Sigmoid colon (tissue), 6 donors: ENCODE measurements at regions not wholly inside any gene's neighbourhood (a gene's known extent, or its start where the extent isn't known, plus 50 kb on each side); places are given as distances from the start of the nearest gene placed in this dataset.

Experiments
- DNase-seq: peaks from one replicate; pipeline ENCODE4 v3.0.0-alpha.2; 2019
- H3K27ac ChIP-seq, 4 donors: fragments of 200-600 bp; sonication (generic); one replicate each; pipeline ENCODE4 v1.5.1; 2016 to 2019; ENCODE audit warnings: mild to moderate bottlenecking in 1 of 4
- H3K27me3 ChIP-seq, 3 donors: fragments of 200-600 bp; sonication (generic); one replicate each; pipeline ENCODE4 v1.5.1; 2019; ENCODE audit warnings: mild to moderate bottlenecking in 1 of 3
- H3K36me3 ChIP-seq, 4 donors: fragments of 200-600 bp; sonication (generic); one replicate each; pipeline ENCODE4 v1.5.1; 2016 to 2019
- H3K4me1 ChIP-seq, 4 donors: fragments of 200-600 bp; sonication (generic); one replicate each; pipeline ENCODE4 v1.5.1; 2017 to 2019
- H3K4me3 ChIP-seq, 4 donors: fragments of 200-600 bp; sonication (generic); one replicate each; pipeline ENCODE4 v1.5.1; 2017 to 2019; ENCODE audit warnings: mild to moderate bottlenecking in 2 of 4, moderate library complexity in 1 of 4
- H3K9me3 ChIP-seq, 4 donors: fragments of 200-600 bp in 3 of 4; sonication (generic) in 3 of 4; one replicate each; pipeline versions ENCODE4 v1.5.1 to v1.6.1; 2013 to 2019
- CTCF ChIP-seq, 4 experiments: fragments of 450-650 bp in 3 of 4; fragments of 200-600 bp in 1 of 4; IDR thresholded peaks; one replicate each; pipeline ENCODE4 v1.5.1; 2016 to 2019; ENCODE audit warnings: antibody characterized with exemption in 4 of 4, mild to moderate bottlenecking in 3 of 4, moderate library complexity in 2 of 4
- EP300 ChIP-seq, 4 donors: sonication (generic); formaldehyde crosslinking; IDR thresholded peaks; one replicate each; pipeline ENCODE4 v1.6.1; 2017; ENCODE audit warnings: antibody characterized with exemption in 4 of 4
- POLR2A ChIP-seq, 2 donors: fragments of 450-650 bp; IDR thresholded peaks; one replicate each; pipeline ENCODE4 v1.6.1; 2016; ENCODE audit warnings: antibody characterized with exemption in 2 of 2, mild to moderate bottlenecking in 2 of 2, moderate library complexity in 2 of 2
- POLR2AphosphoS5 ChIP-seq, 4 donors: sonication (generic); formaldehyde crosslinking; IDR thresholded peaks; one replicate each; pipeline ENCODE4 v1.6.1; 2017; ENCODE audit warnings: antibody characterized with exemption in 4 of 4
- WGBS, 2 donors: extraction: QIAGEN DNeasy Blood & Tissue Kit; methylation state at CpG; one replicate each; pipeline ENCODE4 v1.1.7; 2013; 5-methylcytosine and 5-hydroxymethylcytosine counted together
- intact Hi-C: fragments of 100-400 bp; cut with DNase I; formaldehyde crosslinking; loops from one replicate; pipeline ENCODE4 v1.15.1; 2023
- donor health status: healthy with polysubstance abuse.
- donor health status: healthy.

DNA sequence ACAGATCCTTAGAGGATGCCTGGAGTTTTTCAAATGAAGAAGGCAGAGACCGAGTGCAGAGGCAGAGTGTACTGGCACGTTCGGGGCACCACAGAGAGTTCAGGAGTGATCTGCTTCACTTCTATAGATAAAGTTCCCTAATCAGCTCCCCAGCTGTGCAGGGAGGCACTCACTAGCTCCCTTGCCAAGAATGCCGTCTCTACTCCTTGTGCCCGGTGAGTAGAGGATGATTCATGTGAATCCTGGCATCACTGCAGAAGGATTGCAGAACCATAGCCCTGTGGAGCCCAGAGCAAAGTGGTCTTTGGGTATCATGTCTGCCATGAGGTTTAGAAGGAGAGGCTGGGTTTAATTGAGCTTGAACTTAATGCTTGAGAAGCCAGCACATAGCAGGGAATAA, 510.1 kb upstream of the RAB6C start:
- WGBS, 2 donors = 71 to 74% methylated on average over 5 of the region's 5 CpGs
- peaks cover 0 to 4% (median 0%) of the 10 kb centered on the region in 4 donors for H3K4me1 ChIP-seq
- no peak overlapping the region for H3K27ac ChIP-seq
- intact Hi-C loops = no loop called here
- no peaks in the 10 kb centered on the region for H3K9me3 ChIP-seq
- no peak for TF ChIP-seq EP300 (IDR thresholded peaks at IDR 0.05)
- no peak for TF ChIP-seq POLR2AphosphoS5 (IDR thresholded peaks at IDR 0.05)
- TF ChIP-seq POLR2A (IDR thresholded peaks at IDR 0.05) = no peak
- no peak for TF ChIP-seq CTCF (IDR thresholded peaks at IDR 0.05)
- no peak overlapping the region for H3K4me3 ChIP-seq
- no peaks in the 10 kb centered on the region for H3K27me3 ChIP-seq
- no peaks in the 10 kb centered on the region for H3K36me3 ChIP-seq
- no peak for DNase-seq

- no peaks in the 10 kb centered on the region for H3K9me3 ChIP-seq
- no peak for DNase-seq
- intact Hi-C loops = no loop called here
- 82 to 83% methylated on average over 5 of the region's 5 CpGs for WGBS, 2 donors
- no peaks in the 10 kb centered on the region for H3K36me3 ChIP-seq
- H3K27me3 ChIP-seq = no peaks in the 10 kb centered on the region
- no peak overlapping the region for H3K27ac ChIP-seq
- H3K4me3 ChIP-seq = no peak overlapping the region
- peaks cover 0 to 4% (median 0%) of the 10 kb centered on the region in 4 donors for H3K4me1 ChIP-seq
- TF ChIP-seq POLR2AphosphoS5 (IDR thresholded peaks at IDR 0.05) = no peak
- TF ChIP-seq CTCF (IDR thresholded peaks at IDR 0.05) = no peak
- TF ChIP-seq POLR2A (IDR thresholded peaks at IDR 0.05) = no peak
Measured at GRCh38 chr2:129469871-129470270, 509.6 kb upstream of the RAB6C start.

DNA sequence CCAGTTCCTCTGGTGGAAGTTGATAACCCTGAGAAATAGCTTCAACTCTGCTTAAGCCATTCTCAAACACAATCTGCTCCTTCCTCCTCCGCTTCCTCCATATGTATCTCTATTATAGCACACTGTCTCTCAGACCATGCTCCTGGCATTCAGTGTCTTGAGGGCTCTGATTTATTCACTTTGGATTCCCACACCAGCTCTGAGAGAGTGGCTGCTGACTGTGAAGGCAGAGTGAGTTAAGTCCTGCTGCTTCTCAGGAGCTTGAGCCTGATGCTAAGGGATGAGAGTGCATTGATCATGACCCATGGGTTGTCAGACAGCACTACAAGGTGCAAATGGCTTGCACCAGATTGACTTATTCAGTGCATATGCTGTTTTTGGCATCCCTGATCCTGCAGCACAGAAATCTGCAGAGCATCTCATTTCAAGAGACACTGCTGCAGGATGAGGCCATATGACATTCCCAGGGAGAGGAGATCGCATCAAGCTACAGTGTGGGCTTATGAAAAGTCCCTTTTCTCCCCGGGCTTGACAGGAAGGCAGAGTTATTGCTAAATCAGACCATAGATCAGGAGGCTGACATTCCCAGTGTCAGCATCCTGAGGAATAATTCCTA, 500.5 kb upstream of the RAB6C start:
- TF ChIP-seq POLR2AphosphoS5 (IDR thresholded peaks at IDR 0.05) (no peak), EP300 (IDR thresholded peaks at IDR 0.05) (no peak), CTCF (IDR thresholded peaks at IDR 0.05) (no peak), POLR2A (IDR thresholded peaks at IDR 0.05) (no peak)
- no peaks in the 10 kb centered on the region for H3K36me3 ChIP-seq
- no peak overlapping the region for H3K27ac ChIP-seq
- intact Hi-C loops = no loop called here
- no peaks in the 10 kb centered on the region for H3K9me3 ChIP-seq
- WGBS, 2 donors = 74 to 77% methylated on average over 3 of the region's 3 CpGs
- DNase-seq = no peak
- H3K4me3 ChIP-seq = no peak overlapping the region
- H3K4me1 ChIP-seq = no peaks in the 10 kb centered on the region
- H3K27me3 ChIP-seq = no peaks in the 10 kb centered on the region

- Histone ChIP-seq H3K4me1 (no peaks in the 10 kb centered on the region), H3K27me3 (no peaks in the 10 kb centered on the region), H3K9me3 (no peaks in the 10 kb centered on the region), H3K36me3 (no peaks in the 10 kb centered on the region), H3K4me3 (no peak overlapping the region), H3K27ac (no peak overlapping the region)
- intact Hi-C loops = no loop called here
- no peak for DNase-seq
- TF ChIP-seq POLR2AphosphoS5 (IDR thresholded peaks at IDR 0.05) = no peak
- TF ChIP-seq CTCF (IDR thresholded peaks at IDR 0.05) = no peak
- no peak for TF ChIP-seq EP300 (IDR thresholded peaks at IDR 0.05)
- TF ChIP-seq POLR2A (IDR thresholded peaks at IDR 0.05) = no peak
- WGBS, 2 donors = 77 to 78% methylated on average over 7 of the region's 7 CpGs
Measured at GRCh38 chr2:129479892-129480291, 499.6 kb upstream of the RAB6C start.

GRCh38 chr2:129480790-129481189, 498.7 kb upstream of the RAB6C start:
- Histone ChIP-seq H3K27me3 (no peaks in the 10 kb centered on the region), H3K27ac (no peak overlapping the region), H3K4me3 (no peak overlapping the region), H3K9me3 (no peaks in the 10 kb centered on the region), H3K4me1 (no peaks in the 10 kb centered on the region), H3K36me3 (no peaks in the 10 kb centered on the region)
- intact Hi-C loops = no loop called here
- TF ChIP-seq EP300 (IDR thresholded peaks at IDR 0.05) = no peak
- no peak for TF ChIP-seq POLR2A (IDR thresholded peaks at IDR 0.05)
- no peak for TF ChIP-seq CTCF (IDR thresholded peaks at IDR 0.05)
- no peak for TF ChIP-seq POLR2AphosphoS5 (IDR thresholded peaks at IDR 0.05)
- WGBS, 2 donors = 73 to 89% methylated on average over 3 of the region's 3 CpGs
- DNase-seq = no peak
